PC-3 (cell line): ENCODE measurements at regions not wholly inside any gene's neighbourhood (a gene's known extent, or its start where the extent isn't known, plus 50 kb on each side); places are given as distances from the start of the nearest gene placed in this dataset.
"Not testable (repeated sequence)": the region's sequence is repeated elsewhere in the genome, so short reads cannot be mapped to it uniquely, and the experiment has no call there.

Source experiments
- CTCF ChIP-seq: fragments of 300-600 bp; sonication (generic); conservative IDR thresholded peaks from 2 replicates; pipeline ENCODE4 v1.5.1; 2017; ENCODE audit warnings: antibody characterized with exemption, low read depth, mild to moderate bottlenecking, low read length
- EZH2 ChIP-seq: fragments of 300-600 bp; sonication (generic); IDR thresholded peaks from one replicate; pipeline ENCODE4 v1.6.1; 2017; ENCODE audit warnings: antibody characterized with exemption, mild to moderate bottlenecking, low read length; ENCODE audit not compliant: unreplicated experiment
- EZH2phosphoT487 ChIP-seq: fragments of 300-600 bp; sonication (generic); IDR thresholded peaks from 2 replicates; pipeline ENCODE4 v1.6.1; 2018; ENCODE audit warnings: mild to moderate bottlenecking, antibody characterized with exemption, low read length, borderline replicate concordance

GRCh38 chr12:9313479-9313878, 105.3 kb upstream of the PZP start:
- TF ChIP-seq EZH2, CTCF, EZH2phosphoT487: not testable (repeated sequence)
